ENCODE measurements at regions not wholly inside any gene's neighbourhood (a gene's known extent, or its start where the extent isn't known, plus 50 kb on each side); places are given as distances from the start of the nearest gene placed in this dataset.

DNA sequence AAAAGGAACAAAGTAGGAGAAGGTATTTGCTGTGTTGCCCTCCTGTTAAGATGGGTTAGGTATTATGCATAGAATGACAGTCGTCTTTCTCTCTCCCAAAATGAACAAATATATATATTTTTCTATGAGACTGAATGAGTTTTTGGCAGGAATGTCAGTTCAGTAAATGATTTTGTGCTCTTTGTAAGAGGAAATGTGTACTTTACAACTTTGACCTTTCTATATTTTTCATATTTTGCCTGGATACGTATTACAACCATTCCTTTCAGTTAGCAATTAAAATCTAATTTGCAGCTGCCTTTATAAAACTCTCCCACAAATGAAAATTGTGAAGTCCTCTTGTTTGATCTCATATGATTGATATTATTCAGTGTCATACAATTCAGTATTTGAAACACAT is 336.6 kb upstream of the MEOX2 start:
- TF ChIP-seq, protein P1, sequence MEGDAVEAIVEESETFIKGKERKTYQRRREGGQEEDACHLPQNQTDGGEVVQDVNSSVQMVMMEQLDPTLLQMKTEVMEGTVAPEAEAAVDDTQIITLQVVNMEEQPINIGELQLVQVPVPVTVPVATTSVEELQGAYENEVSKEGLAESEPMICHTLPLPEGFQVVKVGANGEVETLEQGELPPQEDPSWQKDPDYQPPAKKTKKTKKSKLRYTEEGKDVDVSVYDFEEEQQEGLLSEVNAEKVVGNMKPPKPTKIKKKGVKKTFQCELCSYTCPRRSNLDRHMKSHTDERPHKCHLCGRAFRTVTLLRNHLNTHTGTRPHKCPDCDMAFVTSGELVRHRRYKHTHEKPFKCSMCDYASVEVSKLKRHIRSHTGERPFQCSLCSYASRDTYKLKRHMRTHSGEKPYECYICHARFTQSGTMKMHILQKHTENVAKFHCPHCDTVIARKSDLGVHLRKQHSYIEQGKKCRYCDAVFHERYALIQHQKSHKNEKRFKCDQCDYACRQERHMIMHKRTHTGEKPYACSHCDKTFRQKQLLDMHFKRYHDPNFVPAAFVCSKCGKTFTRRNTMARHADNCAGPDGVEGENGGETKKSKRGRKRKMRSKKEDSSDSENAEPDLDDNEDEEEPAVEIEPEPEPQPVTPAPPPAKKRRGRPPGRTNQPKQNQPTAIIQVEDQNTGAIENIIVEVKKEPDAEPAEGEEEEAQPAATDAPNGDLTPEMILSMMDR (conservative IDR thresholded peaks at IDR 0.05 in 1 of 2, IDR thresholded peaks at IDR 0.05 in 1 of 2; ENCODE audit: low read depth in 1 of 2, low read length in 2 of 2), result no peak
- TF ChIP-seq EZH2 (IDR thresholded peaks at IDR 0.05; ENCODE audit: low read length, missing control alignments), result no peak
